ENCODE measurements at regions not wholly inside any gene's neighbourhood (a gene's known extent, or its start where the extent isn't known, plus 50 kb on each side); places are given as distances from the start of the nearest gene placed in this dataset.

DNA sequence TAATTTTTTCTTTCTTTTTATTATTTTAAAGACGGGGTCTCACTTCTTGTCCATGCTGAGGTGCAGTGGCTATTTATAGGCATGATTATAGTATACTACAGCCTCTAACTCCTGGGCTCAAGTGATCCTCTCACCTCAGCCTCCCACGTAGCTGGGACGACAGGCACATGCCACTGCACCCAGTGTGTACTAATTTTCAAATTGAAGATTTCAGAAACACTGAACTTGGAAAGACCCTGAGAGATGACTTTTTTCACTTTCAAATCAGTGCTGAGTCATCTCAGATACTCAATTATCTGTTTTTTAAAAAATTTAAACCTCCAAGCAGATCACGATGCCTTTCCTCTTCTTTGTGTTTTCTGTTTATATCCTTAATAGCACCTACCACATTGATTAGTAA, 53.7 kb upstream of the COCH start:
- no peak for TF ChIP-seq GABPA (IDR thresholded peaks at IDR 0.05; ENCODE audit: low read depth)
- no peak for TF ChIP-seq SPI1 (IDR thresholded peaks at IDR 0.05; ENCODE audit: borderline replicate concordance, low read depth)
- TF ChIP-seq POLR2AphosphoS5 (IDR thresholded peaks at IDR 0.05; ENCODE audit: low read depth): no peak
- TF ChIP-seq, protein P1, sequence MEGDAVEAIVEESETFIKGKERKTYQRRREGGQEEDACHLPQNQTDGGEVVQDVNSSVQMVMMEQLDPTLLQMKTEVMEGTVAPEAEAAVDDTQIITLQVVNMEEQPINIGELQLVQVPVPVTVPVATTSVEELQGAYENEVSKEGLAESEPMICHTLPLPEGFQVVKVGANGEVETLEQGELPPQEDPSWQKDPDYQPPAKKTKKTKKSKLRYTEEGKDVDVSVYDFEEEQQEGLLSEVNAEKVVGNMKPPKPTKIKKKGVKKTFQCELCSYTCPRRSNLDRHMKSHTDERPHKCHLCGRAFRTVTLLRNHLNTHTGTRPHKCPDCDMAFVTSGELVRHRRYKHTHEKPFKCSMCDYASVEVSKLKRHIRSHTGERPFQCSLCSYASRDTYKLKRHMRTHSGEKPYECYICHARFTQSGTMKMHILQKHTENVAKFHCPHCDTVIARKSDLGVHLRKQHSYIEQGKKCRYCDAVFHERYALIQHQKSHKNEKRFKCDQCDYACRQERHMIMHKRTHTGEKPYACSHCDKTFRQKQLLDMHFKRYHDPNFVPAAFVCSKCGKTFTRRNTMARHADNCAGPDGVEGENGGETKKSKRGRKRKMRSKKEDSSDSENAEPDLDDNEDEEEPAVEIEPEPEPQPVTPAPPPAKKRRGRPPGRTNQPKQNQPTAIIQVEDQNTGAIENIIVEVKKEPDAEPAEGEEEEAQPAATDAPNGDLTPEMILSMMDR (IDR thresholded peaks at IDR 0.05; ENCODE audit: insufficient read depth, low read length): no peak
- TF ChIP-seq REST (IDR thresholded peaks at IDR 0.05; ENCODE audit: insufficient replicate concordance, low read depth): no peak
- H3K27ac ChIP-seq (replicated peaks): no peak overlapping the region
- no peak overlapping the region for H3K4me3 ChIP-seq (replicated peaks; ENCODE audit: insufficient read depth, low read length)
- H3K27me3 ChIP-seq (ENCODE audit: insufficient read depth, poor library complexity, severe bottlenecking): no peaks in the 10 kb centered on the region
- DNase-seq (ENCODE audit: low read depth in 1 of 2, low spot score in 1 of 2): no peak

GRCh38 chr14:30822080-30822571, 52.2 kb upstream of the COCH start:
- no peak for TF ChIP-seq GABPA (IDR thresholded peaks at IDR 0.05; ENCODE audit: low read depth)
- no peak for TF ChIP-seq POLR2AphosphoS5 (IDR thresholded peaks at IDR 0.05; ENCODE audit: low read depth)
- TF ChIP-seq SPI1 (IDR thresholded peaks at IDR 0.05; ENCODE audit: borderline replicate concordance, low read depth): no peak
- TF ChIP-seq, protein P1 (IDR thresholded peaks at IDR 0.05; ENCODE audit: insufficient read depth, low read length): no peak
- TF ChIP-seq REST (IDR thresholded peaks at IDR 0.05; ENCODE audit: insufficient replicate concordance, low read depth): no peak
- H3K27me3 ChIP-seq (ENCODE audit: insufficient read depth, poor library complexity, severe bottlenecking): no peaks in the 10 kb centered on the region
- DNase-seq (ENCODE audit: low read depth in 1 of 2, low spot score in 1 of 2): no peak
- no peak overlapping the region for H3K4me3 ChIP-seq (replicated peaks; ENCODE audit: insufficient read depth, low read length)
- no peak overlapping the region for H3K27ac ChIP-seq (replicated peaks)
